ENCODE measurements at regions not wholly inside any gene's neighbourhood (a gene's known extent, or its start where the extent isn't known, plus 50 kb on each side); places are given as distances from the start of the nearest gene placed in this dataset.

DNA sequence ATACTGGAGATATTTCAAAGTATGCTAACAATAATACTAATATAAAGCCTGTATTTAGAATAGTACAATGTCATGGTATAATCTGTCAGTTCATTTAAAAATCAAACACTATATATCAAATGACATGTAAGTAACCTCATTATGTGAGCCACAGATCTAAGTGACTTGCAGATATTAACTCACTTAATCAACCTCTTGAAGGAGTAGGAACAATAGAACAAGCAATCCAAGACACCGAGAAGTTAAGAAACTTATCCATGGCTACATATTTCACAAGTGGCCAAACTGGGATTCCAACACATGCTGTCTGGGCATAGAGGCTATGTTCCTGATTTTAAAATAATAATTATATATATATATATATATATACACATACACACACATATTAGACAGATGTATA lies 554.0 kb downstream of the ARAP2 start:
- H3K79me2 ChIP-seq (ENCODE audit: control insufficient read depth in 1 of 2, insufficient read depth in 2 of 2, low read length in 2 of 2), result no peaks in the 10 kb centered on the region
- H2BK20ac ChIP-seq (ENCODE audit: low read length), result no peak overlapping the region
- H3K4me3 ChIP-seq (ENCODE audit: extremely low read depth in 1 of 4, insufficient read depth in 2 of 4, low read depth in 3 of 4, low read length in 4 of 4), result no peak overlapping the region
- H3K18ac ChIP-seq (ENCODE audit: extremely low read depth, low read length), result no peak overlapping the region
- no peak overlapping the region for H2BK120ac ChIP-seq (replicated peaks; ENCODE audit: low read depth, low read length)
- no peak overlapping the region for H2BK12ac ChIP-seq (ENCODE audit: low read depth, low read length)
- no peaks in the 10 kb centered on the region for H3K79me1 ChIP-seq (ENCODE audit: low read depth, low read length)
- H3K4me1 ChIP-seq (replicated peaks in 1 of 4; ENCODE audit: control insufficient read depth in 3 of 4, insufficient read depth in 4 of 4, low read length in 3 of 4), result no peaks in the 10 kb centered on the region
- H4K91ac ChIP-seq (replicated peaks; ENCODE audit: insufficient read length, low read length), result no peak overlapping the region
- ChIA-PET POLR2A (ENCODE audit: partially characterized antibody) (no interaction called here), CTCF (ENCODE audit: partially characterized antibody) (no interaction called here)
- H4K8ac ChIP-seq (ENCODE audit: extremely low read depth, insufficient read depth, low read length), result no peak overlapping the region
- no peak overlapping the region for H3K56ac ChIP-seq (replicated peaks; ENCODE audit: insufficient read length, low read depth, low read length)
- no peak overlapping the region for H3K4ac ChIP-seq (replicated peaks; ENCODE audit: insufficient read length, low read depth, low read length)
- H3K4me2 ChIP-seq (ENCODE audit: insufficient read depth in 1 of 2, low read depth in 2 of 2, low read length in 2 of 2), result no peak overlapping the region
- DNase-seq (ENCODE audit: low read depth in 1 of 2, low spot score in 2 of 2), result no peak
- H3K27me3 ChIP-seq (replicated peaks in 1 of 4; ENCODE audit: control insufficient read depth in 3 of 4, extremely low read depth in 1 of 4, insufficient read depth in 3 of 4, low read length in 3 of 4), result no peaks in the 10 kb centered on the region
- H4K20me1 ChIP-seq (replicated peaks in 1 of 2; ENCODE audit: control insufficient read depth in 1 of 2, insufficient read depth in 2 of 2, low read length in 2 of 2), result no peaks in the 10 kb centered on the region
- H3K23ac ChIP-seq (ENCODE audit: insufficient read length), result no peak overlapping the region
- H2AFZ ChIP-seq (ENCODE audit: low read length), result no peak overlapping the region
- no peaks in the 10 kb centered on the region for H3K23me2 ChIP-seq (ENCODE audit: low read depth, low read length)
- H3K27ac ChIP-seq (ENCODE audit: low read depth, low read length), result no peak overlapping the region
- no peak overlapping the region for H4K5ac ChIP-seq (ENCODE audit: insufficient read length, low read depth, low read length)
- no peak overlapping the region for H2AK5ac ChIP-seq (ENCODE audit: low read depth, low read length)
- 92% methylated on average over 1 of the region's 1 CpG; no CpG with 5 or more reads in 1 of the 2 experiments for WGBS, 2 experiments (ENCODE audit: extremely low coverage in 1 of 2, insufficient coverage in 1 of 2, insufficient read length in 1 of 2, insufficient replicate concordance in 2 of 2, low coverage in 1 of 2, low lambda C conversion rate in 2 of 2, missing lambda C conversion rate in 1 of 2)
- no peak overlapping the region for H2BK15ac ChIP-seq (ENCODE audit: low read length)
- FAIRE-seq, result no peak
- H3K9me3 ChIP-seq (ENCODE audit: insufficient read depth in 2 of 2, low read depth in 1 of 2, low read length in 1 of 2), result no peaks in the 10 kb centered on the region
- no peak overlapping the region for H2BK5ac ChIP-seq (ENCODE audit: low read depth, low read length)
- no peak overlapping the region for H3K14ac ChIP-seq (ENCODE audit: insufficient read length)
- no peaks in the 10 kb centered on the region for H3K36me3 ChIP-seq (ENCODE audit: control insufficient read depth in 2 of 4, insufficient read depth in 4 of 4, low read length in 3 of 4)
- no peak overlapping the region for H3K9ac ChIP-seq (replicated peaks in 1 of 4; ENCODE audit: extremely low read depth in 1 of 4, low read depth in 3 of 4, low read length in 3 of 4)
- no peak for TF ChIP-seq TCF12 (IDR thresholded peaks at IDR 0.05; ENCODE audit: low read depth, low read length)
- TF ChIP-seq HDAC6 (IDR thresholded peaks at IDR 0.05; ENCODE audit: low read depth, low read length), result no peak
- TF ChIP-seq YY1 (IDR thresholded peaks at IDR 0.05; ENCODE audit: low read depth, low read length), result no peak
- no peak for TF ChIP-seq NRF1 (IDR thresholded peaks at IDR 0.05; ENCODE audit: low read depth, low read length)
- no peak for TF ChIP-seq RXRA (IDR thresholded peaks at IDR 0.05; ENCODE audit: insufficient read depth, low read depth, low read length)
- TF ChIP-seq KDM4A (IDR thresholded peaks at IDR 0.05; ENCODE audit: low read depth, low read length, severe bottlenecking), result no peak
- no peak for TF ChIP-seq EZH2 (IDR thresholded peaks at IDR 0.05; ENCODE audit: low read depth, low read length, severe bottlenecking)
